Caco-2 (cell line): ENCODE measurements at regions not wholly inside any gene's neighbourhood (a gene's known extent, or its start where the extent isn't known, plus 50 kb on each side); places are given as distances from the start of the nearest gene placed in this dataset.

ENCODE experiments used
- BruUV-seq: library from RNA; stranded (reverse); fragments of 400-500 nt; replicated peaks from 2 replicates; lab custom pipeline; 2021; lab: Mats Ljungman, UMichigan
- CTCF ChIA-PET: fragments of 300-600 bp; sonication (Branson Sonifier 250); formaldehyde crosslinking; loops from one replicate; lab custom pipeline; 2022; ENCODE audit warnings: antibody characterized with exemption; lab: Charles Lee
- POLR2A ChIA-PET: fragments of 300-600 bp; sonication (Branson Sonifier 250); formaldehyde crosslinking; loops from one replicate; lab custom pipeline; 2022; ENCODE audit warnings: antibody characterized with exemption; lab: Charles Lee
- DNase-seq, 2 experiments: peaks; one replicate each; pipeline versions ENCODE4 v3.0.0 to v3.0.0-alpha.2; 2020 to 2022
- H3K27me3 ChIP-seq: replicated peaks from 2 replicates; pipeline ENCODE4 v1.6.0; 2011; ENCODE audit warnings: low read length; ENCODE audit not compliant: control insufficient read depth, insufficient read depth
- H3K36me3 ChIP-seq: 2 replicates; pipeline ENCODE4 v1.5.1; 2011; ENCODE audit warnings: low read length; ENCODE audit not compliant: control insufficient read depth, insufficient read depth
- H3K4me1 ChIP-seq: fragments of 250-450 bp; sonication (Bioruptor Pico); 2 replicates; pipeline ENCODE4 v1.5.1; 2020; ENCODE audit warnings: mild to moderate bottlenecking
- H3K4me3 ChIP-seq: 2 replicates; pipeline ENCODE4 v1.5.1; 2011; ENCODE audit warnings: low read depth, mild to moderate bottlenecking, control low read depth, low read length
- H3K9me3 ChIP-seq: fragments of 250-450 bp; sonication (Bioruptor Pico); 2 replicates; pipeline ENCODE4 v1.5.1; 2020; ENCODE audit warnings: mild to moderate bottlenecking, moderate library complexity
- H3K27ac Mint-ChIP-seq: one replicate; pipeline ENCODE4 v1.8.0; 2022; ENCODE audit warnings: mixed read lengths; ENCODE audit not compliant: unreplicated experiment
- H3K27me3 Mint-ChIP-seq: one replicate; pipeline ENCODE4 v1.8.0; 2022; ENCODE audit warnings: mixed read lengths; ENCODE audit not compliant: insufficient read depth, unreplicated experiment
- H3K36me3 Mint-ChIP-seq: one replicate; pipeline ENCODE4 v1.8.0; 2022; ENCODE audit warnings: mild to moderate bottlenecking, mixed read lengths; ENCODE audit not compliant: insufficient read depth, unreplicated experiment
- H3K4me1 Mint-ChIP-seq: one replicate; pipeline ENCODE4 v1.8.0; 2022; ENCODE audit warnings: low read depth, mixed read lengths; ENCODE audit not compliant: unreplicated experiment
- H3K4me3 Mint-ChIP-seq: one replicate; pipeline ENCODE4 v1.8.0; 2022; ENCODE audit warnings: mild to moderate bottlenecking, moderate library complexity, mixed read lengths; ENCODE audit not compliant: unreplicated experiment
- H3K9me3 Mint-ChIP-seq: one replicate; pipeline ENCODE4 v1.8.0; 2022; ENCODE audit warnings: mixed read lengths; ENCODE audit not compliant: unreplicated experiment
- CTCF ChIP-seq, 2 experiments: fragments of 200-600 bp in 1 of 2; IDR thresholded peaks; 1 replicate in 1 of 2; 2 replicates in 1 of 2; pipeline versions ENCODE4 v1.5.1 to v1.8.0; 2011 to 2022; ENCODE audit warnings: antibody characterized with exemption in 1 of 2, control low read depth in 1 of 2, inconsistent platforms in 1 of 2, low read depth in 1 of 2, low read length in 1 of 2, mild to moderate bottlenecking in 1 of 2, moderate library complexity in 1 of 2; ENCODE audit not compliant: insufficient read depth in 1 of 2, severe bottlenecking in 1 of 2, unreplicated experiment in 1 of 2
- intact Hi-C: fragments of 100-400 bp; cut with micrococcal nuclease; formaldehyde crosslinking; loops from one replicate; pipeline ENCODE4 v1.10.0; 2022; ENCODE audit not compliant: unreplicated experiment

GRCh38 chr5:93201061-93201460 lies 380.0 kb downstream of the NR2F1-AS1 start:
- Histone ChIP-seq H3K9me3 (no peaks in the 10 kb centered on the region), H3K27me3 (no peaks in the 10 kb centered on the region), H3K4me1 (no peaks in the 10 kb centered on the region), H3K4me3 (no peak overlapping the region), H3K36me3 (no peaks in the 10 kb centered on the region)
- H3K36me3 Mint-ChIP-seq, result no peaks in the 10 kb centered on the region
- ChIA-PET CTCF (no interaction called here), POLR2A (no interaction called here)
- H3K4me1 Mint-ChIP-seq, result no peaks in the 10 kb centered on the region
- intact Hi-C loops, result no loop called here
- peaks cover 9% of the 10 kb centered on the region for H3K27me3 Mint-ChIP-seq
- H3K4me3 Mint-ChIP-seq, result no peak overlapping the region
- no peak overlapping the region for H3K27ac Mint-ChIP-seq
- BruUV-seq, result no TSS peak
- TF ChIP-seq CTCF (IDR thresholded peaks at IDR 0.05; ENCODE audit: insufficient read depth in 1 of 2, low read depth in 1 of 2, low read length in 1 of 2, severe bottlenecking in 1 of 2, unreplicated experiment in 1 of 2), result no peak
- no peak for DNase-seq
- H3K9me3 Mint-ChIP-seq, result no peaks in the 10 kb centered on the region

- Mint-ChIP-seq H3K36me3 (no peaks in the 10 kb centered on the region), H3K4me3 (no peak overlapping the region)
These were observed 384.0 kb downstream of the NR2F1-AS1 start for GRCh38 chr5:93196986-93197385.

GRCh38 chr5:93193431-93194347 lies 387.3 kb downstream of the NR2F1-AS1 start:
- Mint-ChIP-seq H3K27ac (no peak overlapping the region), H3K4me1 (no peaks in the 10 kb centered on the region)
- DNase-seq, result no peak

More at GRCh38 chr5:93196986-93197385, 384.0 kb downstream of the NR2F1-AS1 start:
- Mint-ChIP-seq H3K27me3 (peaks cover 9% of the 10 kb centered on the region), H3K4me1 (no peaks in the 10 kb centered on the region), H3K27ac (no peak overlapping the region), H3K9me3 (no peaks in the 10 kb centered on the region)
- Histone ChIP-seq H3K27me3 (no peaks in the 10 kb centered on the region), H3K4me3 (no peak overlapping the region), H3K9me3 (no peaks in the 10 kb centered on the region), H3K4me1 (0 out of 2 replicates have a peak, but pooled peaks cover 2% of the 10 kb centered on the region), H3K36me3 (no peaks in the 10 kb centered on the region)
- intact Hi-C loops, result no loop called here
- no peak for DNase-seq
- TF ChIP-seq CTCF (IDR thresholded peaks at IDR 0.05; ENCODE audit: insufficient read depth in 1 of 2, low read depth in 1 of 2, low read length in 1 of 2, severe bottlenecking in 1 of 2, unreplicated experiment in 1 of 2), result no peak
- CTCF ChIA-PET, result no interaction called here
- no TSS peak for BruUV-seq
- POLR2A ChIA-PET, result no interaction called here

More at GRCh38 chr5:93193431-93194347, 387.3 kb downstream of the NR2F1-AS1 start:
- intact Hi-C loops, result no loop called here
- CTCF ChIA-PET, result no interaction called here
- Mint-ChIP-seq H3K9me3 (no peaks in the 10 kb centered on the region), H3K36me3 (no peaks in the 10 kb centered on the region), H3K27me3 (no peaks in the 10 kb centered on the region), H3K4me3 (no peak overlapping the region)
- no peaks in the 10 kb centered on the region for H3K9me3 ChIP-seq
- no peaks in the 10 kb centered on the region for H3K27me3 ChIP-seq
- no peak overlapping the region for H3K4me3 ChIP-seq
- BruUV-seq, result no TSS peak
- no peak for TF ChIP-seq CTCF (IDR thresholded peaks at IDR 0.05; ENCODE audit: insufficient read depth in 1 of 2, low read depth in 1 of 2, low read length in 1 of 2, severe bottlenecking in 1 of 2, unreplicated experiment in 1 of 2)
- H3K4me1 ChIP-seq, result 0 out of 2 replicates have a peak, but pooled peaks cover 6% of the 10 kb centered on the region
- POLR2A ChIA-PET, result no interaction called here
- H3K36me3 ChIP-seq, result no peaks in the 10 kb centered on the region
